ENCODE measurements at regions not wholly inside any gene's neighbourhood (a gene's known extent, or its start where the extent isn't known, plus 50 kb on each side); places are given as distances from the start of the nearest gene placed in this dataset.

GRCh38 chr5:25349746-25350145, 705.0 kb upstream of the CDH10 start:
- Histone ChIP-seq H3K27ac (ENCODE audit: low read depth in 2 of 2, low read length in 2 of 2) (no peak overlapping the region), H3K9ac (ENCODE audit: low read length in 3 of 3) (no peak overlapping the region), H3K27me3 (ENCODE audit: control insufficient read depth, insufficient read depth, low read length) (no peaks in the 10 kb centered on the region), H3K9me3 (ENCODE audit: control insufficient read depth in 2 of 3, insufficient read depth in 1 of 3, low read length in 3 of 3) (no peaks in the 10 kb centered on the region), H3K4me3 (ENCODE audit: low read length in 3 of 3) (no peak overlapping the region), H3K36me3 (ENCODE audit: control insufficient read depth in 2 of 3, insufficient read depth in 3 of 3, low read length in 3 of 3) (no peaks in the 10 kb centered on the region), H3K4me1 (ENCODE audit: control insufficient read depth in 2 of 3, insufficient read depth in 2 of 3, low read depth in 1 of 3, low read length in 3 of 3) (no peaks in the 10 kb centered on the region)
- DNase-seq: no peak
- intact Hi-C loops (cut with DNase I): no loop called here
- FAIRE-seq: no peak
- TF ChIP-seq CTCF (IDR thresholded peaks at IDR 0.05; ENCODE audit: borderline replicate concordance, extremely low read depth, insufficient read depth): no peak

DNA sequence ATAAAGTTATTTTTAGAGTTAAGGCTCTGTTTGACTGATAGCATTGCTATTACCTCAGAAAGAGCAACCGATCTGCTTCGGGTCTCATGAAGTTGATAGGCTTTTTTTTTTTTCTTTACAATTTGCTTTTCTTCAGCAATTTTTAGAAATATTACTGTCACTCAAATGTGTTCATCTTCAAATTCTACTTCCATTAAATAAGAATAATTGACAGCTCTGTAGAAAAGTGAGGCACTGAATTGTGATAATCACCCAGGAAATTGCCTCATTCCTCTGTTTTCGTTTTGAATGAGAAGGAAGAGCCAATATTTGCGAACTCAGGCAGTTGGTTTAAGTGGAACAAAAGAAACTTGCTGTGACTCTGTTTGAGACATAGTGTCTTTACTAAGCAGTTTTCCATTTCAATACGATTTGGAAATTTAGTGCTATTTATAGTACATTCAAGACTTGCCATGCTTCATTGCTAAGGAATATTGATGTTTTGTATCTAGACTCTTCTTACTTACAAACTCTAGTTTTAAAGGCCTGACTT, 700.5 kb upstream of the CDH10 start:
- DNase-seq (no peak), FAIRE-seq (no peak)
- no peak overlapping the region for H3K4me3 ChIP-seq (ENCODE audit: low read length in 3 of 3)
- H3K36me3 ChIP-seq (ENCODE audit: control insufficient read depth in 2 of 3, insufficient read depth in 3 of 3, low read length in 3 of 3): no peaks in the 10 kb centered on the region
- intact Hi-C loops (cut with DNase I): no loop called here
- no peak for TF ChIP-seq CTCF (IDR thresholded peaks at IDR 0.05; ENCODE audit: borderline replicate concordance, extremely low read depth, insufficient read depth)
- H3K27ac ChIP-seq (ENCODE audit: low read depth in 2 of 2, low read length in 2 of 2): no peak overlapping the region
- H3K9ac ChIP-seq (ENCODE audit: low read length in 3 of 3): no peak overlapping the region
- no peaks in the 10 kb centered on the region for H3K9me3 ChIP-seq (ENCODE audit: control insufficient read depth in 2 of 3, insufficient read depth in 1 of 3, low read length in 3 of 3)
- H3K27me3 ChIP-seq (ENCODE audit: control insufficient read depth, insufficient read depth, low read length): no peaks in the 10 kb centered on the region
- no peaks in the 10 kb centered on the region for H3K4me1 ChIP-seq (ENCODE audit: control insufficient read depth in 2 of 3, insufficient read depth in 2 of 3, low read depth in 1 of 3, low read length in 3 of 3)

- Histone ChIP-seq H3K9ac (ENCODE audit: low read length in 3 of 3) (no peak overlapping the region), H3K9me3 (ENCODE audit: control insufficient read depth in 2 of 3, insufficient read depth in 1 of 3, low read length in 3 of 3) (no peaks in the 10 kb centered on the region), H3K4me1 (ENCODE audit: control insufficient read depth in 2 of 3, insufficient read depth in 2 of 3, low read depth in 1 of 3, low read length in 3 of 3) (no peaks in the 10 kb centered on the region), H3K27ac (ENCODE audit: low read depth in 2 of 2, low read length in 2 of 2) (no peak overlapping the region), H3K36me3 (ENCODE audit: control insufficient read depth in 2 of 3, insufficient read depth in 3 of 3, low read length in 3 of 3) (no peaks in the 10 kb centered on the region), H3K4me3 (ENCODE audit: low read length in 3 of 3) (no peak overlapping the region), H3K27me3 (ENCODE audit: control insufficient read depth, insufficient read depth, low read length) (no peaks in the 10 kb centered on the region)
- intact Hi-C loops (cut with DNase I): no loop called here
- no peak for TF ChIP-seq CTCF (IDR thresholded peaks at IDR 0.05; ENCODE audit: borderline replicate concordance, extremely low read depth, insufficient read depth)
- no peak for FAIRE-seq
- no peak for DNase-seq
These were observed 694.8 kb upstream of the CDH10 start for GRCh38 chr5:25339541-25339940.

- intact Hi-C loops (cut with DNase I): no loop called here
- TF ChIP-seq CTCF (IDR thresholded peaks at IDR 0.05; ENCODE audit: borderline replicate concordance, extremely low read depth, insufficient read depth): no peak
- no peak for DNase-seq
- H3K9ac ChIP-seq (ENCODE audit: low read length in 3 of 3): no peak overlapping the region
- no peak for FAIRE-seq
- H3K4me1 ChIP-seq (ENCODE audit: control insufficient read depth in 2 of 3, insufficient read depth in 2 of 3, low read depth in 1 of 3, low read length in 3 of 3): no peaks in the 10 kb centered on the region
- no peak overlapping the region for H3K27ac ChIP-seq (ENCODE audit: low read depth in 2 of 2, low read length in 2 of 2)
- H3K4me3 ChIP-seq (ENCODE audit: low read length in 3 of 3): no peak overlapping the region
- no peaks in the 10 kb centered on the region for H3K36me3 ChIP-seq (ENCODE audit: control insufficient read depth in 2 of 3, insufficient read depth in 3 of 3, low read length in 3 of 3)
- no peaks in the 10 kb centered on the region for H3K9me3 ChIP-seq (ENCODE audit: control insufficient read depth in 2 of 3, insufficient read depth in 1 of 3, low read length in 3 of 3)
- H3K27me3 ChIP-seq (ENCODE audit: control insufficient read depth, insufficient read depth, low read length): no peaks in the 10 kb centered on the region
These were observed 689.6 kb upstream of the CDH10 start for GRCh38 chr5:25334350-25334749.
